Forelimb muscle (tissue), 1 donor: ENCODE measurements at regions not wholly inside any gene's neighbourhood (a gene's known extent, or its start where the extent isn't known, plus 50 kb on each side); places are given as distances from the start of the nearest gene placed in this dataset.
"Not testable (repeated sequence)": the region's sequence is repeated elsewhere in the genome, so short reads cannot be mapped to it uniquely, and the experiment has no call there.

Source experiments
- DNase-seq: peaks from one replicate; pipeline ENCODE4 v3.0.0-alpha.2; 2013; ENCODE audit warnings: low read depth

DNA sequence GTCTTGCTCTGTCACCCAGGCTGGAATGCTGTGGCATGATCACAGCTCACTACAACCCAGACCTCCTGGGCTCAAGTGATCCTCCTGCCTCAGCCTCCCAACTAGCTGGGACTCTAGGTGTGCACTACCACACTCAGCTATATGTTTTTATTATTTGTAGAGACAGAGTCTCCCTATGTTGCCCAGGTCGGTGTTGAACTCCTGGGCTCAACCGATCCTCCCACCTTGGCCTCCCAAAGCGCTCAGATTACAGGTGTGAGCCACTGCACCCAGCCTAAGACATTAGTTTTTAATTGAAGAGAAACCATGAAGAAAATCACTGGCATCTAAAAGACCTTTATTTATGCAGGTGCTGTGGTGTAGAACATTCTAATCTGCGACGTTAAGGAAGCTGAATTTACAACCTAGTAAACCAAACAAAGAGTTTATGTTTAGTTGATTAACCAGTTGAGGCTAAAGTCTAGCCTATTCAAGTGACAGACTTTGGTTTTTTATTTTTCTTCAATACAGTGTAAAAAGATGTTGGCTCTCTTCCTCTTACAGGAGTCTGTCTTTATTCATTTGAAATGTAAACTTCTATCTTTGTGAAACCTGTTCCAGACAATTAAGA is 52.5 kb upstream of the NBL1 start:
- DNase-seq = no peak

DNA sequence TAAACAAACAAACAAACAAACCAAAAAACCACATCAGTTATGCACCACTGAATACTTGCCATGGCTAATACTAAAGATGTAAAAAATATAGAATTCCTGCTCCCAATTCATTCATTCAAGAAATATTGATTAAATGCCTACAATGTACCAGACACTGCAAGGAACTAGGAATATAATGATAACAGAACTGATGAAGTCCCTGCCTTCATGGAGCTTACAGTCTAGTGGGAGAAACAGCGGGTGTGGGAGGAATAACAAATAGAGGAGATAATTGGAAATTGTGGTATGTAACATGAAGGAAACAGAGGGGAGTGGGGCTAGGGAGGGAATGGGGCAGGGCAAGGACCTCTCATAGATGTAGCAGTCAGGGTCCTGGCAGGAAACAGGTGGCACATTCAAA is 58.6 kb upstream of the NBL1 start:
- DNase-seq = no peak

DNA sequence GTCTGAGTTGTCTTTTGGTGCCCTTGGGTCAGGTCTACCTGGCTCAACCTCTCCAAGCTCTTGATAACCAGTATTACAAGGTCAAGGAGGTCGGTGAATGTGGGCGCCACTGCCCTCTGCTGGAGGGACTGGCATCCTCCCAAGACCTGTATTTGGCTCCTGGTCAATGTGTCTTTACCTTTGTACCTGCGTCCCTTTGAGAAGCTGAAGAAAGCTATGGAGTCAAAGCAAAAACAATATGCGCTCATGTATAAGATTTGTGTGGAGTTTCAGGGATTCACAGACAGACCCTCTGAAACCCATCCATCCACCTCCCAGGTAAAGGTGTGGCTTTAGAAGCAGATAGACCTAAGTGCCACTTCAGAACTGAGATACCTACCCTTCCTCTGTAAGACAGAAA is 61.8 kb upstream of the NBL1 start:
- DNase-seq = no peak

DNA sequence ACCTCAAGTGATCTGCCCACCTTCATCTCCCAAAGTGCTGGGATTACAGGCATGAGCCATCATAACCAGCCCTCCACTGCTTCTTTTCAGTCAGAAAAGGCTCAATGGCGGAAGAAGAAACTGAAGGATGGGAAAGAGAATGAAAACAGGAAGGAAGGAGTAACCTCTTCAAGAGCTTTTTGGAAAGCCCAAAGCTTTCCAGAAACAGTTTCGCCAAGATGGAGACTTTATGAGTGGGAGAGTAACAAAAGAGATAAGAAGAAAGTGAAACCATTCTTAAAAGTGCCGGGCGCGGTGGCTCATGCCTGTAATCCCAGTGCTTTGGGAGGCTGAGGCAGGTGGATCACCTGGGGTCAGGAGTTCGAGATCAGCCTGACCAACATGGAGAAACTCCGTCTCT is 62.7 kb upstream of the NBL1 start:
- DNase-seq = no peak

DNA sequence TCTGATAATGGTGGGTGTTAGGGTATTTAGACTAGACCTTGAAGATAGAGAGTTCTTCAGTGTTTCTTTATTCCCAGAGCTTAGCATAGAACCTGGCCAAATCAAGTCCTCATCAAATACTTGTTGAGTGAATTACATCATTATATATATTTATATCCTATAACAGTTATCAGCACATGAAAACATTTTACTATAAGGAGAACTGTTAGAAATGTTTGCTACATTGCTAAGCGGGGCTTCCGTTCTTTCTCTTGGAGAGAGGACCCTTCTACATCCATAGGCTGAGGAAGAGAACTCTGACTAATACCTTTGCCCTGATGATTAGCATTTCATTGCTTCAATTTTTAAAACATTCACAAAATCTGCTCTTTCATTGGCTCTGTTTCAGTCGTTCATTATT is 66.5 kb upstream of the NBL1 start:
- peak; percentile 32 for DNase-seq

DNA sequence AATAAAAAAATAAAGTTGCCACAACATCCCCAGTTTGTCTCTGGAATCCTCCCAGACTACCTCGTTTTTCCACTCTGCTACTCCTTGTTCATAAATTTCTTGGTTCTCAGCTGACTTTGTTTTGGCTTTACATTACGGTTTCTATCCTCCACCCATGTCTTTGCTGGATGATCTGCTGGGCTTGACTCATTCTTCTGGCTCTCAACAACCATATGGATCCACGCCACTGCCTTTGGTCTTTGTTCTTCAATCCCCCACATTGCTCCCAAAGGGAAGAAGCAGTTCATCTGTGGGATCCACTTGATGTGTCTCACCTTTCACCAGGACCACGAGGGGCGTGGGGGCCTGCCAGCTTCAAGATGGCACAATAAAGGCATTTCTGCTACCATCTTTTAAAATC is 67.1 kb upstream of the NBL1 start:
- DNase-seq = peak; percentile 88

DNA sequence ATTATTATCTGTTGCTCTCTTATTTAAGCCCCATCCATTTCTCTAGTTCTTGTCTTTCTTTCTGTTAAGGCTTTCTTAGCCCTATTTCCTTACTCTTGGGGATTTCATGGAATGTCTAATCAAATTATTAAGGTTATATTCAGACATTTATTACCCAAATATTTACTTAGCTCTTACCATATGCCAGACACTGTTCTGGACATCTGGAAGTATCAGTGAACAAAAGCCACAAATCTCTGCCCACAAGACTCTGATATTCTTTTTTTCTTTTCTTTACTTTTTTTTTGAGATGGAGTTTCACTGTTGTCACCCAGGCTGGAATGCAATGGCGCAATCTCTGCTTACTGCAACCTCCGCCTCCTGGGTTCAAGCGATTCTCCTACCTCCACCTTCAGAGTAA is 74.3 kb upstream of the NBL1 start:
- DNase-seq = no peak

DNA sequence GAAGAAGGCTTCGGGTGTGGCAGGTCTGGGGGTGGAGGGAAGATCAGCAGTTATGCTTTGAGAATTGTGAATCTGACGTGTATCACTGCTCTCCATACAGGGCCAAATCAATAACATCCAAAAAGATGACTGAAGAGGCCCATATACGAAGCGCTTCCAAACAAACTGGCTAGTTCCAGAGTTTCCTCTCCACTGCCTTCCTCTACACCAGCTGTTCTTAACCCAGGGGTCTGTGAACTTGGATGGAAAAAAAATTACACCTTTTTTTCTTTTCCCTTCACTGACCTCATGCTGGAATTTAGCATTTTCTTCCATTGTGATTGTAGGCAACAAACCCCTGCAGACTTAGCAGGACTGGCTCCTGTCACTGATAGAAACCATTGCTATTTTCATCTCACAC is 77.1 kb upstream of the NBL1 start:
- DNase-seq = peak; percentile 40

DNA sequence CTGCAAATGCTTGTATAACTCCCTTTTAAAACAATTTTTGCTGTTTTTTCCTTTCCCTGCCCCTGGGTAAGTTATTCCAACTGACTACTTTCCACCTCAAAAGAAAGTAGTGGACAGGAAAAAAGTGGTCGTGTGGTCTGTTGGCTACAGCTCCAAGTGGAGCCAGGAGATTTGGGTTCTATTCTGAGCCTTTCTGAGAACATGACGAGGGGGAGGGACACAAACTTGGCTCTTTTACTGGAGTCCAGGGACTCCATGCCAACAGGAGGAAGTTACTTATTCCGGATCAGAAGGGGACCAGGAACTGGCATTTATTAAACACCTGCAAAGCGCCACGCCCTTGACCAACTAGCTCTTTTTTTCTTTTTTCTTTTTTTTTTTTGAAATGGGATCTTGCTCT is 79.0 kb upstream of the CAPZB start:
- DNase-seq = no peak

DNA sequence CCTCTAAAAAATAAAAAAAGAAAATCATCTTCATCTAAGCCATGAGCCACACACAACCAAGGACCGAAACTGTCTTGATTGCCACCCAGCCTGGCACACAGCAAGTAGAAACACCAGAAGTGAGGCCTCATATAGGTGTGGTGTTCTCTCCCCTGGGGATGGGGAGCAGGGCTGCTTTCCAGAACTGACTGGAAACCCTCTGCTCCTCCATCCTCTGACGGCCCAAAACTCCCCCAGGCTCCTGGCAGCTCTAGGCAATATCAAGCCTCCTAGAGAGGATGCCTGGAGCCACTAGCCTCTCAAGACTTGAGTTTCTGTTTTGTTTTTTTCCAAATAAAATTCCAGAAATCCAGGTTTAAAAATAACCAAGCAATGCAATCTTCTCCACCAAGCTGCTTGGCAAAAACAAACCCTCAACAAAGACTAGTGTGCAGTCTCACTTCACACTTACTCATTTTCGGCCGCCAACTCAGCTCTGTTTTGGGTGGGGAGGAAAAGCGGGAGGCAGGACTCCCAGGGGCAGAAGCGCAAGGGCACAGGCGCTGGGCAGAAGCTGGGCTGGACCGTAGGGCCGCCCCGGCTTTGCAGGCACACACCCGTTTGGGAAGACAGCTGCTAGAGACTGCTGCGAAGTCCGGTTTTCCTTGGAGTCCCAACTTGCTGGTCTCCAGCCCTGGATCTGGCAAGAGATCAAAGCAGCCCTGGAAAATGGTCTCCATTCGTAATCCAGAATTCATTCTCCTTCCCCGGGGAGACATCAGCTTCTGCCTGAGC is 78.2 kb upstream of the CAPZB start:
- DNase-seq = peak; percentile 72

DNA sequence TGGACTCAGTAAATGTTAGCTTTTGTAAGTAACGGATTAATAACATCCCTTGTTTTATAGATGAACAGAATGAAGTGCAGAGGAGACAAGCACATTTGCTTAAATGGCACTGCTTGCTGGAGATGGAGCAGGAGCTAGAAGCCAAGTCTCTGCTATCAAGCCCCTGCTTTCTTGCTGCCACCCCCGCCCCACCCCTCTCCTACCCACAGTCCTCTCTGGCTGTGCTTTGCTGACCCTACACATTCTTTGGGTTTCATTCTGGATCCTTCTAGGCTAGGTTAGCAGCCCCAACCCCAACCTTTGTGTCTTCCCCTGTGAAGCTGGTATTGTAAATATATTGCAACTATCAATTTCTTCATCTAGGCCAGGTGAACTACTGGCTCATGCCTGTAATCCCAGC is 77.5 kb upstream of the CAPZB start:
- no peak for DNase-seq

DNA sequence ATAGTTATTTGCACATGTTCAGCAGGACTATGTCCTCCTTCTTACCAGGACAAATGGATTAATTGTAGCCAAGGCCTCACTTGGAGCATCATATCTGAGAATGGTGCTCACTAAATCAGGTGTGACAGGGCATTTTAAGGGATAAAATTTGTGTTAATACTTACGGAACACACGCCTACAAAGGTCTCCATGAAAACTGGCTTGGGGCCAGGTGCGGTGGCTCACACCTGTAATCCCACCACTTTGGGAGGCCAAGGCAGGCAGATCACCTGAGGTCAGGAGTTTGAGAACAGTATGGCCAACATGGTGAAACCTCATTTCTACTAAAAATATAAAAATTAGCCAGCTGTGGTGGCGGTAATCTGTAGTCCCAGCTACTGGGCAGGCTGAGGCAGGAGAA is 75.1 kb upstream of the CAPZB start:
- DNase-seq = no peak

DNA sequence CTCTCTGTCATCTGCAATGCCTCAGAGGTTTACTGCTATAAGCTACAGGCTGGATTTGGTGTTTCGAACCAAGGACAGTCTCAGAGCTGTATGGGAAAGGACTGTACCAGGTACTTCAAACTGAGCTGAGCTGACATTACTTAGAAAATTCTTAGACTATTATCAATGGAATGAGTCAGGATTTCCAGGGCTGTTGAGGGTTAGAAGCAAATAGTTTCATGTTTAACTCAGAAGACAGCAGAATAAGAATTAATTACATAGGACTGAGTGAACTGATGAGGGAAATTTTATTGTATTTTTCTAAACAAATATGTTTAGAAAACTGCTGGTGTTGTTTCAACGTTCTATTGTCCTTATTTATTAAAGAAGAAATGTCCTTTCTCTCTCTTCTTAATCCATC is 74.3 kb upstream of the CAPZB start:
- DNase-seq = no peak

DNA sequence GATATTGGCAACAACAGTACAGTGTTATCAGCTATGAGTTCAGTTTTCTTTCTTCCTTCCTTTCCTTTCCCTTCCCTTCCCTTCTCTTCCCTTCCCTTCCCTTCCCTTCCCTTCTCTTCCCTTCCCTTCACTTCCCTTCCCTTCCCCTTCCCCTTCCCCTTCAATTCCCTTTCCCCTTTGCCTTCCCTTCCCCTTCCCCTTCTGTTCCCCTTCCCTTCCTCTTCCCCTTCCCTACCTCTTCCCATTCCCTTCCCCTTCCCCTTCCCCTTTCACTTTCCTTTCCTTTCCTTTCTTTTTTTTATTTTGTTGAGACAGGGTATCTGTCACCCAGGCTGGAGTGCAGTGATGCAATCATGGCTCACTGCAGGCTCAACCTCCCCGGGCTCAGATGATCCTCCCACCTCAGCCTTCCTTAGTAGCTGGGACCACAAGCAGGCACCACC is 72.3 kb upstream of the CAPZB start:
- no peak for DNase-seq

DNA sequence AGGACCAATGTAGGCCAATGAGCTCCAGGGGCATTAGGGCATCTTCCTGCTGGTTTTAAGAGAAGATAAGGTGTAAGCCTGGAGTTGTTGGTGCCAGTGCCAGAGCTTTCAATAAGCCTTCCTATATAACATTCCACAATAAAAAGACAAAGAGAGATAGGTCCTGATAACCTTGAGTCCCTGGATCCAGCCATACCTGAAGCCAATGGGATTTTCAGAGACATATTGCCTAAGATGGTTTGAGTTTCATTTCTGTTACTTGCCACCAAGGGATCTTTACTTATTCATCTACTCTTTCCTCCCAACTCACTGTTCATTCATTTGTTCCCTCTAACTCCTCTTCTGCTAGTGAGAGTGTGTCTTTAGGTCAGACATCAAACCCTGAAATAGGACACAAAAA is 68.8 kb upstream of the CAPZB start:
- no peak for DNase-seq

DNA sequence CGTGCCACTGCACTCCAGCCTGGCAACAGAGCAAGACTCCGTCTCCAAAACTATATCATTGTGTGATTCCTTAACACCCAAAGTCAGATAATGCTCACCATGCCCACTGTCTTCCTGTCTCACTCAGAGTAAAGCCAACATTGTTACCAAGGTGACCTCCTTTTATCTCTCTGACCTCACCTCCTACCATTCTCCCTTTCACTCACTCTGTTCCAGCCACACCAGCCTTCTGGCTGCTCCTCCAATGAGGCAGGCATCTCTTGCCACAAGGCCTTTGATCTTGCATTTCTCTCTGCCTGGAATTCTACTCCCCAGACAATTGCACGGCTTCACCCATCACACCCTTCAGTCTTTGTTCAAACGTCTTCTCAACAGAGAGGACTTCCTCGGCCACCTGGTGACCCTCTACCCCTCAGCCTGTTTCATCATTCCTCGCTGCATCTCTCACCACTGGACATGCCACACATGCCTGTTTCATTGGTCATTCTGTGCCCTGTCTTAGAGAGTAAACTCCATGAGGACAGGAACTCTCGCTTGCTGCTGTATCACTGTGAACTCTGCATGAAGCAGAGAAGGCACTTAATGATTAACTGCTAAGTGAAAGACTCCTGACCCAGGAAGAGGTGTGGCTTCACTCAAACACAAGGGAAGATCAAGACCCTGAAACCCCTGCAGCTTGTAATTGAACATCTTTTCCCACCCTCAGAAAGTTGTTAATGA is 67.1 kb upstream of the CAPZB start:
- no peak for DNase-seq

DNA sequence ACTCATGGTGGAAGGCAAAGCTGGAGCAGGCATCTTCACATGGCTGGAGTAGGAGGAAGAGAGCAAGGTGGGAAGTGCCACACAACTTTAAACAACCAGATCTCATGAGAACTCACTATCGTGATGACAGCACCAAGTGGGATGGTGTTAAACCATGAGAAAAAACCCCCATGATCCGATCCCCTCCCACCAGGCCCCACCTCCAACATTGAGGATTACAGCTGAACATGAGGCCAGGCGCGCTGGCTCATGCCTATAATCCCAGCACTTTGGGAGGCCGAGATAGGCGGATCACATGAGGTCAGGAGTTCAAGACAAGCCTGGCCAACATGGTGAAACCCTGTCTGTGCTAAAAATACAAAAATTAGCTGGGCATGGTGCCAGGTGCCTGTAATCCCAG is 66.5 kb upstream of the CAPZB start:
- DNase-seq = not testable (repeated sequence)

DNA sequence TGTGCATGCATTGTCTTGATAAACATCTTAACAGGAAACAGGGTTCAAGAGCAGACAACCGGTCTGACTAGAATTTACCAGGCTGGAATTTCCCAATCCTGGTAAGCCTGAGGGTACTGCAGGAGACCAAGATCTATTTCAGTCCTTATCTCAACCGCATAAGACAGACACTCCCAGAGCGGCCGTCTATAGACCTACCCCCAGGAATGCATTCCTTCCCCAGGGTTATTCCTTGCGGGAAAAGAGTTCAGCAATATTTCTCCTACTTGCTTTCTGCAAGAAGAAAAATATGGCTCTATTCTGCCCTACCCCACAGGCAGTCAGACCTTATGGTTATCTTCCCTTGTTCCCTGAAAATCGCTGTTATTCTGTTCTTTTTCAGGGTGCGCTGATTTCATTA is 65.1 kb upstream of the CAPZB start:
- not testable (repeated sequence) for DNase-seq

DNA sequence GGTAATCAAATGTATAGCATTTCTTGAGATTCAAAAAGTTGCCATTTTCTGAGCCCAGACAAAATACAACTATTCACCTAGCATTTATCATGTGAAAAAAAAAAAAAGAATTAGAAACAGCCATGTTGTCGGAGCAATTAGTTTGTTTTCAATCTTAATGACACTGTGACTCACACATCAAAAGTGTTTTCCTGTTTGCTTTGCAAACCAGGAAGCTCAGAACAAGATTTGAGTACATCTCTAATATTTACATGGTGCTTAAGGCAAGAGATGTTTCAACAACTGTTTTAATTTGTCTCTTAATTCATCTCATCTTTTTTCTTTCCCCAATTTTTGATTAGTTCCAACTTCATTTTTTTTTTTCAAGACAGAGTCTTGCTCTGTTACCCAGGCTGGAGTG is 62.5 kb upstream of the CAPZB start:
- no peak for DNase-seq

DNA sequence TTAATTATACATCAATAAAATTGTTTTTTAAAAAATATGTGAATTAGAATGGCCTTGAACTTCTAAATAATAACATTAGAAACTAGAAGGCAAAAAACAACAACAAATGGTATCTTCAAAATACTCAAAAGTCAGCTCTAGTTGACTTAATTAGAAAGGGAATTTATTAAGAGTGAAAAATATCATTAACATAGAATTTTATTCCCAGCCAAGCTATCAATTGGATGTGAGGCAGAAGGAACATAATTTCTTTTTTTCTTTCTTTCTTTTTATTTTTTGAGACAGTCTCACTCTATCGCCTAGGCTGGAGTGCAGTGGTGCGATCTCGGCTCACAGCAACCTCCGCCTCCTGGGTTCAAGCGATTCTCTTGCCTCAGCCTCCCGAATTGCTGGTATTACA is 51.2 kb upstream of the CAPZB start:
- no peak for DNase-seq

DNA sequence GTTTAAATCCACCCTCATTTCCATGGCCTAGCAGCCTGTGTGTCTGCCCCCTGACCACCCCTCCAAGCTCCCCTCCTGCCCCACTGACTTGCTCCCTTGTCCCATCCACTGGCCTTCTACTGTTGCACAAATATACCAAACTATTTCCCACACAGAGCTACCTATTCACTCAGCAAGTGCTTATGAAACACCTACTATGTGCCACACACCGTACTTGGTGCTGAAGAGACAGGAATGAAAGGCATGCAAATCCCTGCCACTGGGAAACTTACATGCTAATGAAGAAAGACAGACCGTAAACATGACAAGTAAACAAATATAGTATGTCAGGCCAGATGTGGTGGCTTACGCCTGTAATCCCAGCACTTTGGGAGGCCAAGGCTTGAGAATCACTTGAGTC is 49.9 kb upstream of the CAPZB start:
- no peak for DNase-seq
